Osteoblast (primary cell): ENCODE measurements at regions not wholly inside any gene's neighbourhood (a gene's known extent, or its start where the extent isn't known, plus 50 kb on each side); places are given as distances from the start of the nearest gene placed in this dataset. TPM values are rescaled to one million over a fixed set of nuclear protein-coding genes. Genes with fewer than 3 reads are reported as not detected.

ENCODE experiments used
- DNase-seq: peaks from one replicate; pipeline ENCODE4 v3.0.0; 2011; ENCODE audit warnings: low spot score, mixed read lengths; ENCODE audit not compliant: insufficient read length; ENCODE audit errors: missing footprints
- H2AFZ ChIP-seq: 2 replicates; pipeline ENCODE4 v1.6.0; 2011; ENCODE audit warnings: mild to moderate bottlenecking, low read length
- H3K27ac ChIP-seq: 2 replicates; pipeline ENCODE4 v1.5.1; 2011; ENCODE audit warnings: mild to moderate bottlenecking, low read depth, low read length, moderate library complexity
- H3K27me3 ChIP-seq: 2 replicates; pipeline ENCODE4 v1.6.0; 2012; ENCODE audit warnings: mild to moderate bottlenecking, control low read depth, inconsistent platforms, low read length, moderate library complexity; ENCODE audit not compliant: insufficient read depth
- H3K36me3 ChIP-seq: 2 replicates; pipeline ENCODE4 v1.5.1; 2011; ENCODE audit warnings: mild to moderate bottlenecking, low read length, control low read depth, moderate library complexity; ENCODE audit not compliant: insufficient read depth
- H3K4me1 ChIP-seq: 2 replicates; pipeline ENCODE4 v1.5.1; 2011; ENCODE audit warnings: mild to moderate bottlenecking, low read length, control low read depth, moderate library complexity; ENCODE audit not compliant: insufficient read depth
- H3K4me2 ChIP-seq: 2 replicates; pipeline ENCODE4 v1.6.0; 2011; ENCODE audit warnings: mild to moderate bottlenecking, low read length; ENCODE audit not compliant: insufficient read depth
- H3K4me3 ChIP-seq: fragments of 200-600 bp; sonication (generic); 3 replicates; pipeline ENCODE4 v1.5.1; 2012; ENCODE audit warnings: mild to moderate bottlenecking, low read length, inconsistent platforms; ENCODE audit not compliant: insufficient read depth
- H3K79me2 ChIP-seq: 2 replicates; pipeline ENCODE4 v1.6.0; 2012; ENCODE audit warnings: mild to moderate bottlenecking, low read length, control low read depth, inconsistent platforms; ENCODE audit not compliant: insufficient read depth
- H3K9me3 ChIP-seq: 2 replicates; pipeline ENCODE4 v1.5.1; 2011; ENCODE audit warnings: low read depth, low read length, control low read depth
- H4K20me1 ChIP-seq: 2 replicates; pipeline ENCODE4 v1.6.0; 2012; ENCODE audit warnings: mild to moderate bottlenecking, low read length, control low read depth; ENCODE audit not compliant: insufficient read depth
- CTCF ChIP-seq: IDR thresholded peaks from 2 replicates; pipeline ENCODE4 v1.5.1; 2011; ENCODE audit warnings: mild to moderate bottlenecking, low read depth, low read length, moderate library complexity; ENCODE audit errors: extremely low read depth
- small RNA-seq: library from RNA; depleted of rRNA; stranded (forward); fragments of <200 nt; gene quantifications from one replicate; pipeline ENCODE3, GENCODE V24; 2012

- DNase-seq: no peak
- Histone ChIP-seq H4K20me1 (no peaks in the 10 kb centered on the region), H3K4me1 (peaks cover 12% of the 10 kb centered on the region), H3K27ac (no peak overlapping the region), H3K36me3 (no peaks in the 10 kb centered on the region), H3K9me3 (no peaks in the 10 kb centered on the region), H3K4me3 (no peak overlapping the region), H3K79me2 (no peaks in the 10 kb centered on the region), H3K27me3 (no peaks in the 10 kb centered on the region), H2AFZ (no peak overlapping the region), H3K4me2 (no peak overlapping the region)
- no peak for TF ChIP-seq CTCF
These were observed 145.1 kb downstream of the GNAI1 start for GRCh38 chr7:80279760-80280159.

GRCh38 chr7:80278737-80279136 lies 144.1 kb downstream of the GNAI1 start:
- Histone ChIP-seq H3K27me3 (no peaks in the 10 kb centered on the region), H3K9me3 (no peaks in the 10 kb centered on the region), H3K4me1 (peaks cover 9% of the 10 kb centered on the region), H4K20me1 (no peaks in the 10 kb centered on the region), H3K79me2 (no peaks in the 10 kb centered on the region), H3K36me3 (no peaks in the 10 kb centered on the region), H2AFZ (no peak overlapping the region), H3K27ac (no peak overlapping the region), H3K4me3 (no peak overlapping the region), H3K4me2 (no peak overlapping the region)
- TF ChIP-seq CTCF: no peak
- DNase-seq: no peak

- Histone ChIP-seq H3K4me3 (no peak overlapping the region), H4K20me1 (no peaks in the 10 kb centered on the region), H3K9me3 (no peaks in the 10 kb centered on the region), H3K27ac (peak overlapping the region; percentile 7), H2AFZ (peak overlapping the region; percentile 52), H3K79me2 (no peaks in the 10 kb centered on the region), H3K36me3 (no peaks in the 10 kb centered on the region), H3K27me3 (no peaks in the 10 kb centered on the region), H3K4me1 (peaks cover 9% of the 10 kb centered on the region), H3K4me2 (peak overlapping the region; percentile 2)
- TF ChIP-seq CTCF: no peak
- peak; percentile 49 for DNase-seq
These were observed 143.1 kb downstream of the GNAI1 start for GRCh38 chr7:80277434-80278427.

Small RNAs in the stretch of these regions (small RNA-seq; reads per million reads assigned to genes)
- gene RN7SL35P (not detected), gene SNRPBP1 (not detected)
